Activated naive CD4-positive, alpha-beta T cell treated with anti-CD3 and anti-CD28 coated beads for 36 hours (primary cell): ENCODE measurements at regions not wholly inside any gene's neighbourhood (a gene's known extent, or its start where the extent isn't known, plus 50 kb on each side); places are given as distances from the start of the nearest gene placed in this dataset.

Experiments
- CTCF ChIA-PET: fragments of 350-600 bp; sonication (Branson Sonifier 250); formaldehyde crosslinking; loops from one replicate; lab custom pipeline; 2021; ENCODE audit warnings: antibody characterized with exemption; lab: Charles Lee
- DNase-seq: peaks from one replicate; pipeline ENCODE4 v3.0.0-alpha.2; 2020
- H3K27ac Mint-ChIP-seq: one replicate; pipeline ENCODE4 v1.8.0; 2021; ENCODE audit warnings: mild to moderate bottlenecking, mixed read lengths
- H3K27me3 Mint-ChIP-seq: one replicate; pipeline ENCODE4 v1.8.0; 2021; ENCODE audit warnings: low read depth, mixed read lengths
- H3K36me3 Mint-ChIP-seq: one replicate; pipeline ENCODE4 v1.8.0; 2021; ENCODE audit warnings: low read depth, mixed read lengths
- H3K4me1 Mint-ChIP-seq: one replicate; pipeline ENCODE4 v1.8.0; 2021; ENCODE audit warnings: low read depth, mixed read lengths
- H3K4me3 Mint-ChIP-seq: one replicate; pipeline ENCODE4 v1.8.0; 2021; ENCODE audit warnings: mild to moderate bottlenecking, moderate library complexity, mixed read lengths
- H3K9me3 Mint-ChIP-seq: one replicate; pipeline ENCODE4 v1.8.0; 2021; ENCODE audit warnings: mixed read lengths
- intact Hi-C: fragments of 100-400 bp; cut with micrococcal nuclease; formaldehyde crosslinking; loops from one replicate; pipeline ENCODE4 v1.15.1; 2023

GRCh38 chr6:150456466-150456865, 87.7 kb downstream of the IYD start:
- Mint-ChIP-seq H3K27ac (no peak overlapping the region), H3K36me3 (no peaks in the 10 kb centered on the region), H3K4me1 (no peaks in the 10 kb centered on the region), H3K27me3 (peaks cover 8% of the 10 kb centered on the region), H3K9me3 (no peaks in the 10 kb centered on the region), H3K4me3 (no peak overlapping the region)
- intact Hi-C loops, result no loop called here
- no peak for DNase-seq
- CTCF ChIA-PET, result no interaction called here

- peaks cover 8% of the 10 kb centered on the region for H3K27me3 Mint-ChIP-seq
- H3K27ac Mint-ChIP-seq, result no peak overlapping the region
- H3K4me3 Mint-ChIP-seq, result no peak overlapping the region
- no peaks in the 10 kb centered on the region for H3K36me3 Mint-ChIP-seq
- H3K9me3 Mint-ChIP-seq, result no peaks in the 10 kb centered on the region
- DNase-seq, result no peak
- H3K4me1 Mint-ChIP-seq, result no peaks in the 10 kb centered on the region
- intact Hi-C loops, result no loop called here
- CTCF ChIA-PET, result no interaction called here
Measured at GRCh38 chr6:150456902-150457643, 88.3 kb downstream of the IYD start.

- no peaks in the 10 kb centered on the region for H3K9me3 Mint-ChIP-seq
- no peak overlapping the region for H3K27ac Mint-ChIP-seq
- CTCF ChIA-PET, result interaction anchor here (1.1 kb wide), 1 partner anchor 32 kb away, joined by 3 read pairs; no protein-coding TSS in a partner anchor
- intact Hi-C loops, result no loop called here
- peaks cover 8% of the 10 kb centered on the region for H3K27me3 Mint-ChIP-seq
- no peak overlapping the region for H3K4me3 Mint-ChIP-seq
- DNase-seq, result no peak
- H3K36me3 Mint-ChIP-seq, result no peaks in the 10 kb centered on the region
- H3K4me1 Mint-ChIP-seq, result no peaks in the 10 kb centered on the region
Measured at GRCh38 chr6:150458579-150458978, 89.8 kb downstream of the IYD start.

GRCh38 chr6:150463852-150464251, 95.0 kb downstream of the IYD start:
- CTCF ChIA-PET, result interaction anchor here (0.7 kb wide), 1 partner anchor 49 kb away, joined by 4 read pairs; no protein-coding TSS in a partner anchor
- no peak overlapping the region for H3K27ac Mint-ChIP-seq

GRCh38 chr6:150464966-150465365, 96.2 kb downstream of the IYD start:
- no peaks in the 10 kb centered on the region for H3K27me3 Mint-ChIP-seq
- no peak overlapping the region for H3K27ac Mint-ChIP-seq
- H3K4me1 Mint-ChIP-seq, result no peaks in the 10 kb centered on the region
- H3K9me3 Mint-ChIP-seq, result no peaks in the 10 kb centered on the region
- intact Hi-C loops, result no loop called here
- CTCF ChIA-PET, result no interaction called here
- DNase-seq, result no peak
- H3K36me3 Mint-ChIP-seq, result no peaks in the 10 kb centered on the region
- no peak overlapping the region for H3K4me3 Mint-ChIP-seq

More at GRCh38 chr6:150463852-150464251, 95.0 kb downstream of the IYD start:
- Mint-ChIP-seq H3K9me3 (no peaks in the 10 kb centered on the region), H3K4me1 (no peaks in the 10 kb centered on the region), H3K36me3 (no peaks in the 10 kb centered on the region), H3K4me3 (no peak overlapping the region), H3K27me3 (peaks cover 3% of the 10 kb centered on the region)
- intact Hi-C loops, result no loop called here
- no peak for DNase-seq

GRCh38 chr6:150465610-150466009, 96.8 kb downstream of the IYD start:
- CTCF ChIA-PET, result no interaction called here

GRCh38 chr6:150466196-150466595, 97.4 kb downstream of the IYD start:
- Mint-ChIP-seq H3K9me3 (no peaks in the 10 kb centered on the region), H3K27ac (no peak overlapping the region), H3K4me3 (no peak overlapping the region), H3K36me3 (no peaks in the 10 kb centered on the region), H3K27me3 (no peaks in the 10 kb centered on the region), H3K4me1 (no peaks in the 10 kb centered on the region)
- CTCF ChIA-PET, result no interaction called here
- intact Hi-C loops, result no loop called here
- no peak for DNase-seq

More at GRCh38 chr6:150465610-150466009, 96.8 kb downstream of the IYD start:
- intact Hi-C loops, result no loop called here
- H3K27me3 Mint-ChIP-seq, result no peaks in the 10 kb centered on the region
- H3K4me3 Mint-ChIP-seq, result no peak overlapping the region
- no peaks in the 10 kb centered on the region for H3K36me3 Mint-ChIP-seq
- H3K27ac Mint-ChIP-seq, result no peak overlapping the region
- no peak for DNase-seq
- H3K9me3 Mint-ChIP-seq, result no peaks in the 10 kb centered on the region
- H3K4me1 Mint-ChIP-seq, result no peaks in the 10 kb centered on the region

GRCh38 chr6:150470131-150470530, 101.3 kb downstream of the IYD start:
- no peak for DNase-seq
- intact Hi-C loops, result no loop called here
- Mint-ChIP-seq H3K9me3 (peaks cover 2% of the 10 kb centered on the region), H3K4me3 (no peak overlapping the region), H3K27ac (no peak overlapping the region), H3K4me1 (no peaks in the 10 kb centered on the region), H3K36me3 (no peaks in the 10 kb centered on the region), H3K27me3 (peaks cover 2% of the 10 kb centered on the region)
- CTCF ChIA-PET, result no interaction called here

GRCh38 chr6:150470960-150471665, 102.3 kb downstream of the IYD start:
- CTCF ChIA-PET, result no interaction called here
- H3K27ac Mint-ChIP-seq, result no peak overlapping the region
- no peaks in the 10 kb centered on the region for H3K4me1 Mint-ChIP-seq

GRCh38 chr6:150478656-150479545, 110.1 kb downstream of the IYD start:
- Mint-ChIP-seq H3K4me3 (no peak overlapping the region), H3K4me1 (no peaks in the 10 kb centered on the region), H3K9me3 (peaks cover 2% of the 10 kb centered on the region), H3K36me3 (no peaks in the 10 kb centered on the region), H3K27me3 (peaks cover 5% of the 10 kb centered on the region), H3K27ac (no peak overlapping the region)
- DNase-seq, result no peak
- CTCF ChIA-PET, result no interaction called here
- intact Hi-C loops, result no loop called here

More at GRCh38 chr6:150470960-150471665, 102.3 kb downstream of the IYD start:
- DNase-seq, result no peak
- Mint-ChIP-seq H3K9me3 (peaks cover 2% of the 10 kb centered on the region), H3K4me3 (no peak overlapping the region), H3K27me3 (peaks cover 2% of the 10 kb centered on the region), H3K36me3 (no peaks in the 10 kb centered on the region)
- intact Hi-C loops, result no loop called here

GRCh38 chr6:150482883-150483409, 114.1 kb downstream of the IYD start:
- Mint-ChIP-seq H3K27ac (no peak overlapping the region), H3K4me3 (no peak overlapping the region), H3K36me3 (no peaks in the 10 kb centered on the region), H3K27me3 (peaks cover 6% of the 10 kb centered on the region), H3K4me1 (no peaks in the 10 kb centered on the region), H3K9me3 (no peaks in the 10 kb centered on the region)
- no peak for DNase-seq
- intact Hi-C loops, result no loop called here
- CTCF ChIA-PET, result no interaction called here
